ENCODE measurements at regions not wholly inside any gene's neighbourhood (a gene's known extent, or its start where the extent isn't known, plus 50 kb on each side); places are given as distances from the start of the nearest gene placed in this dataset.
"Not testable (repeated sequence)": the region's sequence is repeated elsewhere in the genome, so short reads cannot be mapped to it uniquely, and the experiment has no call there.

DNA sequence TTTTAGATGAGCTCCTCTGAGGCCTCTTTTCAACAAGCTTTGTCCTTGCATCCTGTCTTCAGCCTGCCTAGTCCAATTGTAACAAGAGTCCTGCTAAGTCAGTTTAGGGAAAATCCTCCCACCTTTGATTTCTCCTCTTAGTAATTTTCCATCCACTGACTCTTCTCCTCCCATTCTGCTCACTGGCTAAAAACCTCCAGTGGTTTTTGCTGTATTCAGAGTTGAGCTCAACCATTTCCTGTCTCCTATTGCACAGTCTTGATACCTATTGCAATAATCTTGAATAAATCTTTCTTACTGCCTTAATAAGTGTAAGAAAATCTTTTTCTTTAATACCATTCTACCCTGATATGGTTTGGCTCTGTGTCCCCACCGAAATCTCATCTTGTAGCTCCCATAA, 117.8 kb upstream of the ENPP6 start:
- DNase-seq (ENCODE audit: low read depth in 2 of 2): no peak

DNA sequence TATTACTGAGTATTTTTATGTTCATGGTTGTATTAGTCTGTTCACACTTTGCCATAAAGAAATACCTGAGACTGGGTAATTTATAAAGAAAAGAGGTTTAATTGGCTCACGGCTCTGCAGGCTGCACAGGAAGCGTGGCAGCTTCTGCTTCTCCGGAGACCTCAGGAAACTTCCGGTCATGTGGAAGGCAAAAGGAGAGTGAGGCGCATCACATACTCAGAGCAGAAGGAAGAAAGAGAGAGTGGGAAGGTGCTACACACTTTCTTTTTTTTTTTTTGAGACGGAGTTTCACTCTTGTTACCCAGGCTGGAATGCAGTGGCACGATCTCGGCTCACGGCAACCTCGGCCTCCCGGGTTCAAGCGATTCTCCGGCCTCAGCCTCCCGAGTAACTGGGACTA, 115.8 kb upstream of the ENPP6 start:
- DNase-seq (ENCODE audit: low read depth in 2 of 2): not testable (repeated sequence)

DNA sequence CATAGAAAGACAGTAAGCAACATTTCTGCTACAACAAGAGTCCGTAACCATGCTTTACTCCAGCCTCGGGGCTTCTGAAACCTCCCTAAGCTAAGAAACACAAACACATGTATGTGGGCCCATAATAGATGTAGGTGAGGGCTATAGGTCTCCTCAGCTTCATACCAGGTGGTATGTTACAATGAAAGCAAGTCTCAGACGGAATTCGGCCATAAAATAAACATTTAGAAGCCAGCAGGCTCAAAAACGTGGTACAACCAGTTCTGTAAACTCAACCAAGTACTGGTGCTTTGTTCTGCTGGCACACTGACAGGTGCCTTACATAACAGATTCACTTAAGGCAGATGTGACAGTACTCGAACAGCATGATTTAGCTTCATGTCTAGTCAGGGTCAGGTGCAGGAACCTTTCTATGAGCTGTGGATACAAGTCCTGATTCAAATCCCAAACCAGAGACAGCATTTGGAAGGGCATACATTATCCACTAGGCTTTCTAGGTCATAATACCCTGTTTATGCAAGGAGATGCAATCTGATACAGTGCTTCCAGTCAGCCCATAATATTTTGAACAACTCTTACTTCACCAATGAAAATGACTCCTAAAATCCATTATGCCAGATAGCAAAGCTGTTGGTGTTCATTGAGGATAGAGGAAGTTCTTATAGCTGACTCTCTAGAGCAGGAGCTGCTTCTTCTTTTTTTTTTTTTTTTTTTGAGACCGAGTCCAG, 113.8 kb upstream of the ENPP6 start:
- no peak for DNase-seq (ENCODE audit: low read depth in 2 of 2)

DNA sequence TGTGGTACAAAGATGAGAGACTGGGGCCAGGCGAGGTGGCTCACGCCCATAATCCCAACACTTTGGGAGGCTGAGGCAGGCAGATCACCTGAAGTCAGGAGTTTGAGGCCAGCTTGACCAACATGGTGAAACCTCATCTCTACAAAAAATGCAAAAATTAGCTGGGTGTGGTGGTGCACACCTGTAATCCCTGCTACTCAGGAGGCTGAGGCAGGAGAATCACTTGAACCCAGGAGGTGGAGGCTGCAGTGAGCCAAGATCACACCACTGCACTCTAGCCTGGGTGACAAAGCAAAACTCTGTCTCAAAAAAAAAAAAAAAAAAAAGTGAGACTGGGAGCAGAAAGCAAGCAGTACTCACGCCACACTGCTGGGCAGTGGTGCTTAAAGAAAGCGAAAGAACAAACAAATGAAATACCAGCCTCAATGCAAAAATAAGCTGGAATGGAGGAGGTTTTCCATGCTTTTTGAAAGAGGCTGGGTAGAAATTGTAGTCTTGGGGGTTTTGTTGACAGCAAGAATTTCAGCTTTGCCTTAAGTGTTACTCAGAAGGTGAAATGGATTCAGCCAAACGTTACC, 112.9 kb upstream of the ENPP6 start:
- not testable (repeated sequence) for DNase-seq (ENCODE audit: low read depth in 2 of 2)

DNA sequence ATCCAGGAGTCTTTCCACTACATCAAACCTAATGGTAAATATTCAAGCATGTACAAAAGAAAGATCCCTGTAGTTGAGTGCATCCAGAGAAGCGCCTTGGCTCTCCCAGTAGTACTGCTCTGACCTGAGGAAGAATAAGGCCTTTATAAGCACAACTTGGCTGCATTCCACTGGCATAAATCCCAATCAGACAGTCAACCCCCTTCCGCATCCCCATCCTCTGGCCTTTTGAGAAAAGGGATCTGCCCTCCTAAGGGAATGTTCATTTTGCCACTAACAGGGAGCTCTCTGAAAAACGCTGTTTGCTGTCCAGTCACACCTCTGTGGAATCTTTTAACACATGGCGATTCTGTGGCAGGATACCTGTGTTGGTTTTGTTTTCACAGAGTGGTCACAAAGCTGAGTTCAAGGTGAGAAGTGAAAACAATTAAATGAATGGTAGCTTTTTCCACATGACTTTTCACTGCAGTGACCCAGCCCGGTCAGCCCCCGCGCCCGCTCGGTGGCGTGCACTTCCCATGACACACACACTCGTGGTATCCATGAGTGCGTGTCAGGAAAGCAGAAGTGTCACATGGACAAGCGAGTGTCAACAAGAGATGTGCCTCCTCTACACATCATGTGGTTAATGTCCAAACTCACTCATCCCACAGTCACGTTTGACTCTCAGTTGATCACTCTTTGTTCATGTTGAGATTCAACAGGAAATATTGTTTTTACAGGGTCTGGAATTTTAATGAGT, 112.2 kb upstream of the ENPP6 start:
- no peak for DNase-seq (ENCODE audit: low read depth in 2 of 2)

DNA sequence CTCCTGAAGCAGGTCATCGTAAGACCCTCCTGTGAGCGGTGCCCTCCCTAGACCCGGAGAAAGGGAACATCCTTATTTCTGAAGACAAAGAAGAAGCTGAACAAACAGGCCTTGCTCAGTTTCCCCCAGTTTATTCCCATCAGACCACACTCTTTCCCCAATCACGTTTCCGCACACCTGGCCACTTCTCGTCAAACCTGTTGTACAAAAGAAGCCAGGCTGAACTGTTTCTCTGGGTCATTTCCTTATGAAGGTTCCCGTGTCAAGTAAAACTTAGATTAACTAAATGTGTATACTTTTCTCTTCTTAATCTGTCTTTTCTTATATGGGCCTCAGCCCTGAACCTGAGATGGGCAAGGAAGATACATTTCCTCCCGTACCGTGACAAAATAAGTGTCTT, 111.6 kb upstream of the ENPP6 start:
- DNase-seq (ENCODE audit: low read depth in 2 of 2): no peak

DNA sequence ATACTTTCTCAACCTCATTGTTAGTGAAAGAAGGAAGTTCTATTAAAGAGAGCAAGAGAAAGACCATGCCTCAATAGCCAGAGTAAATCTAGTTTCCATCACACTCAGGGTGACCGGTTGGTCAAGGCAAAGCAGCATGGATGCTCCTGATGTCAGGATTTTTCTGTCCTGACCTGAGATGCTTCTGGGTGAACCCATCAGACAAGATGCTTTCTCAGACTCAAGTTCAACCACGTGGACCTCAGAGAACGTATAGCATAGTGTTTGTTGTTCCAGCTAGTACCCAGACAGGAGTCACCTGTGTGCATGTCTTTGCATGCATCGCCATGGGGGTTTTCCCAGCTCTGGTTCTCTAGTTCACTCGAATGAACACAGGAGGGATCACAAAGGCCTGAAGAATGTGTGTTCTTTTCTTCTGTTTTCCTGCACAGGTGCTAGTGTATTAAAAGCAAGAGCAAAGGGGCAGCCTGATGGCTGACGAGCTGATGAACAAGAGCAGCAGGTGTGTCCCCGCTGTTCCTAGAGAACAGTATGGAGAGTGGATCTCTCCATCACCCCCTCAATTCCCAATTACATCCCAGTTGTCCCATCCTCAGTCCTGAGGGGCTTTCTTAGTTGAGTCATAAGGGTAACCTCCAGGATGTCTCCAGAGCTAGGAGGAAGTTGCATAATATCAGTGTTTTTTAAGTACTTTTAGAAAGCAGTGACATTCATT, 110.5 kb upstream of the ENPP6 start:
- no peak for DNase-seq (ENCODE audit: low read depth in 2 of 2)

DNA sequence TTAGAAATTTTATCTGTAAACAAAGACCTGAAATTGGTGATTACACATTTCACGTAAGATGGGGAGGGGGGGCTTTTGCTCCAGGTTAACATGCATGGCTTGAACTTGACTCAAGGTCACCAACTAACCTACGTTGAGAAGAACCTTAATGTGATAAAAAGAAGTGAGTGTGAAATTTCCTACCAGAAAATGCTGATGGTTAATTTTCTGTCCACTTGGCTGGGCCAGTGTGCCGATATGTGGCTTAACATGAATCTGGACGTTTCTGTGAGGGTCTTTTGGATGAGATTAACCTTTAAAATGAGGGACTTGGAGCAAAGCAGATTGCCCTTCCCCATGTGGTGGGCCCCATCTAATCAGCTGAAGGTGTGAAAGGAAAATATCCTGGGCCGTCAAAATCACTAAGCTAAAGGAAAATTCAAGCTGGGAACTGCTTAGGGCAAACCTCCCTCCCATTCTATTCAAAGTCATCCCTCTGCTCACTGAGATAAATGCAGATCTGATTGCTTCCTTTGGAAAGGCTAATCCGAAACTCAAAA, 107.3 kb upstream of the ENPP6 start:
- no peak for DNase-seq (ENCODE audit: low read depth in 2 of 2)

DNA sequence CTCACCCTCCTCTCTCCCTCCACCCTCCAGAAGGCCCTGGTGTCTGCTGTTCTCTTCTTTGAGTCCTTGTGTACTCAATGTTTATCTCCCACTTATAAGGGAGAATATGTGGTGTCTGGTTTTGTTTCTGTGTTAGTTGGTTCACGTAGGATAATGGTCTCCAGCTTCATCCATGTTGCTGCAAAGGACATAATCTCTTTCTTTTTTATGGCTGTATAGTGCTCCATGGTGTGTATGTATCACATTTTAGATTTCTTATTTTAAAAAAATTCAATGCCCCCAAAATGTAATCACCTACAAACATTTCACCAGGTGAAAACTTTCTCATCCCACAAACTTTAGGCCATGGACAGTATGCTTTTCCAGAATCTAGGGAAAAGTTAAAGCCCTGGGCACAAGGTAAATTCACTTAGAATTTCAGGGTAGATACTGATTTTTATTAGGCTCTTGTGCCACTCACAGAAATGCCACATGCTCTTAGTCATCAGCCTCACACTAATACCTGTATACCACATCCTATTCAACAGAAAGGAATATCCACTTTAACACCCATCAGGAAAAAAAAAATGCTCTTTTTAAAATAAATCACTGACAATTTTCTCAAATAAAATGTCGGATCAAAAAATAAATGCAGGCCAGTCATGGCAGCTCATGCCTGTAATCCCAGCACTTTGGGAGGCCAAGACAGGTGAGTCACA, 104.8 kb upstream of the ENPP6 start:
- DNase-seq (ENCODE audit: low read depth in 2 of 2): no peak

DNA sequence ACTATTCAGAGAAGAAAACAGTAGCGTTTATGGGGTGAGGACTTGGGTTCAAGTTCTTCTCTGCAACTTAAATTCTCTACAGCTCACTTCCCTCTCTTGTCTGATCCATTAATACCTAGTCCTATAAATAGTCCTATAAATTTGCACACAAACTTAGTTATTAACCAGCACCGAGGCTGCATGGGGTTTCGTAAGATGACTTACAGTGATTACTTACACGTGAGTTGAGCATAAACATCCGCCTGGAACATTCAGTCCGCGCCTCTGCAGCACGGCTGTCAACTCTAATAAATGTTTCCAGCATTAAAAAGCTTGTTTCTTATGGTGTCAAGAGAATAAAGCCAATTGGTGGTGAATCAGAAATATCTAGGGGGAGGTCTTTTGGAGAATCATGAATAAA, 103.0 kb upstream of the ENPP6 start:
- DNase-seq (ENCODE audit: low read depth in 2 of 2): no peak

DNA sequence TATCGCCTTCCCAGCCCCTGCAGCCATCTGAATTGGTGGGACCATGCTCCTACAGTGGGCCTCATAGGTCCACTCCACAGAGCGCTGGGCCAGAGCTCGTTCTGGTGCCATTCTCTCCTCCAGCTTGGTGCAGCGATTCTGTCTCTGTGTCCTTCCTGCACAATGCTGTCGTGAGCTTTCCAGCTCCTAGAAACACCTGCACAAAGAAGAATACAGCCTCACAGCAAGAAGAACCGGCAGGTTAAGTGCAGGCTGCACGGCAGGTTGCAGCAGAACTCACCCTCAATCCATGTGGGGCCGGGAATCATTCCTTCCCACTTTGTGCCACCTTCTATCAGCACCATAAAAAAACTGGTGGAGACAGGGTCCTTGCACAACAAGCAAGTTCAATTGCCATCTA, 101.2 kb upstream of the ENPP6 start:
- no peak for DNase-seq (ENCODE audit: low read depth in 2 of 2)

DNA sequence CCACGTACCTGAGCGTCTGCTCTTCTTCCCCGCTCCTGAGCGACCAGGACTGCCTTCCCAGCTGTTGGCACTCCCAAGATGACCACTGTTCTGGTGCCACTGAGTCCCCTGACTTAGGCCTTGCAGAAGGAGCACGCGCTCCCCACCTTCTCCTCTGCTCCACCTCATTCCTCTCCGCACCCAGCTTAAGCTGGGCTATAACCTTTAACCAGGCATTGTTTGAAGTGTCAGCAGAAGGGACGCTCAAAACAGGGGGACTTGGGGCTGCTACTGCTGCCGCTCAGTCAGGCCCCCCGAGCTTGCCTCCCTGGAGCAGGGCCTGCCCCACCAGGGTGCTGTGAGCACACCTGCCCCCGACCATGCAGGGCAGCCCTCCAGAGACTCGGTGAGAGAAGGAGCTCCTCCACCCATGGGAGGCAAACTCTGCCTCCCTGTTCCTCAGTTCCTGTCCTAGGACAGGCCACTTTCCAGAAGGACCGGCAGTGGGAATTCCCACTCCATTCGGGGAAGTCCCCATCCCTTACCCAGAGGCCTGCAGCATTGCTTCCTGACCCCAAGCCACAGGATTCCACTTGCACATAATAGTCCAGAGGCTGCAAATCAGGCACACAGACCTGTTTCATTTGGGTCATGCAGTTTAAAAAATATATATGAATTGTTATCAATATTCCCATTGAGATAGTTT, 99.7 kb upstream of the ENPP6 start:
- DNase-seq (ENCODE audit: low read depth in 2 of 2): no peak

DNA sequence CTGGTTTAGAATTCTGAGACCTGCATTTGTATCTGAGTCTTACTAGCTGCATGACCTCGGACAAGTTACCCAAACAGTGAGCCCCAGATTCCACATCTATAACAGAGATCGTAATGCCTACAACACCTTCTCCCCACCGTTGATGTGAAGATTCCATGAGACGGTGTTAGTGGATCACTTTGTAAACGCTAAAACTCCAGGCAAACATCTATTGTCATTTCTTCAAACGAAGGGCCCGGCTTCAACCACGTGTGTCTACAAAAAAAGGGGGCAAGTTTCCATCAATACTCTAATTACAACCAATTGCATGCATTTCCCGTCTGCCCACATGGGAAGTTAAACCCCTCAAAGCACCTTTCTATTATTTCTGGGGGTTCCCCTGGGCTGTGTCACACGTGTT, 99.1 kb upstream of the ENPP6 start:
- no peak for DNase-seq (ENCODE audit: low read depth in 2 of 2)

DNA sequence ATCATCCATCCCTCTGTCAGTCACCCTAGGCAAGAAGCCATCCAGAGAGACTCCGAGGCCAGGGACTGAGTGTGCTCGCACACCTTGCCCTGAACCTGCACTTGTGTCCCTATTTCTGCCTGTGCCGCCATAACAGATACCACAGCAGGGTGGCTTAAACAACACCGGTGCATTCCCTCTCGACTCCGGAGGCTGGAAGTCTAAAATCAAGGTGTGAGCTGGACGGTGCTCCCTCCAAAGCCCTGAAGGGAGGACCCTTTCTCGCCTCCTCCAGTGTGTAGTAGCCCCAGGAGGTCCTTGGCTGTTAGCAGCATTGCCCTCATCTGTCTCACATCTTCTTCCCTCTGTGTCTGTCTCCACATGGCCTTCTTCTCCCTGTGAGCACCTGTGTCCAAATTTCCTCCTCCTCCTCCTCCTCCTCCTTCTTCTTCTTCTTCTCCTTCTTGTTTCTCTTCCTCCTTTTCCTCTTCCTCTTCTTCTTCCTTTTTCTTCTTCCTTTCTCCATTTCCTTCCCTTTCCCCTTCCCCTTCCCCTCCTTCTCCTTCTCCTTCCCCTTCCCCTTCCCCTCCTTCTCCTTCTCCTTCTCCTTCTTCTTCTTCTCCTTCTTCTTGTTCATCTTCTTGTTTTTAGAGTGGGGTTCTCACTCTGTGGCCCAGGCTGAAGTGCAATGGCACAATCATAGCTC, 98.1 kb upstream of the ENPP6 start:
- no peak for DNase-seq (ENCODE audit: low read depth in 2 of 2)

DNA sequence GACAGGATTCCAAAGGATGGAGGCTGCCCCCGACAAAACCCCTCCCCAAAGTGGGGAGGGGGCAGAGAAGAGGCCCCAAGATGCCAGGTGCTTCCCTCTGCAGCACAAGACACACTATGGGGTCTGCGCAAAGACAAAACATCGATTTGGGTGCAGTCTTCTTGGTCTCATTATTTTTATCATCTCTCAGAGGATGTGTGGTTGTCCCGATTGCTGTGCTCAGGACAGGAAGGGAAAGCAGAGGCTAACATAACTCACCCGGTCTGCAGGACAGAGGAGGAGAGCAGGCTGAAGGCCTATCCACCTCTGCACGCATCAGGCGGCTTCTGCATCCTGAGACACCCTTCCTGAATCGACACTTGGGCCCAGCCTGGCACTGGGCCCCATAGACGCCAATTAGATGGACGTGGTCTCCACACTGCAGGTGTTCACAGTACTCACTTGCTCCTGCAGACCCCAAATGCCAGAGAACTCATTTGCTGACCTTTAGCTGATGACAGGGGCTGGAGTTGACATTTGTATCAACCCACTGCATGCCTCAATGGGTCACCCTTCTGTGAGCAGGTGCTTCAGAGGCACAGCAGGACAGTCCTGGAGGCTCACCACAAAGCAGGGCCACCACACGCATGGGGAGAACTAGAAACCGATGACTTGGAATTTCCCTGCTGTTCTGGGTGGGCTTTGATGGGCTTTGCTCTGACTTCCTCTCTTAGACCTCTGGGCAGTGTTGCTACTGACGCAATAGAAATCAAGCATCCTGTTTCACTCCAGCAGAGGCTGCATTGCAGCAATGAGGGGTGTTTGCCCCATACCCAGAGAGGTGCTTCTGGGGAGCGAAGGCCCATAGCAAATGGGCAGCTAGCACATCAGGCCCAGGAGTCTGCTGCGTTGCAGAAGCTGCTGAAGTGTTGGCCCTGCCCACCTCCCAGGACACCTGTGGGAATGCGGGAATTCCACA, 96.3 kb upstream of the ENPP6 start:
- DNase-seq (ENCODE audit: low read depth in 2 of 2): no peak

DNA sequence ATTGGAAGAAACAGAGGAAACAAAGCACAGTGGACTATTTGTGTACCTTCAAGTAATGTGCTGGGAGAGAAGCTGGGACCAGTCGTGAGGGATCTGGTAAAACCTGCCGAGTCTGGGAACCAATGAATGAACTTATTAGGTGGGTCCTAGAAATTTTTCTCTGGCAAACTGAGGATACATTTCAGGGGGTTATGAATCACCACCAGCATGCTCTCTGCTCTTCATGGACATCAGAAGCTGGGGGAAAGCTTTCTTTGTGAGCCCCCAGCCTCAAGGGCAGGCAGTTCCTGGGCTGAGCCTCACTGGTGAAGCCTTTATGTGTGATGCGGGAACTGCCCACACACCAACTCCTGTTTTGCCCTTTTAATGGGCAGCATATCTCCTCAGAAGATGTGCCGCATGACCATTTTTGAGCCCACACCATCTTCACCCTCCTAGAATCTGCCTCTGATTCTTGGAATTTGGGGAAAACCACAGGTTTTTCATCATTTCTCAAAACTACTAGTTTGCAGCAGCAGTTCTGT, 95.4 kb upstream of the ENPP6 start:
- no peak for DNase-seq (ENCODE audit: low read depth in 2 of 2)

DNA sequence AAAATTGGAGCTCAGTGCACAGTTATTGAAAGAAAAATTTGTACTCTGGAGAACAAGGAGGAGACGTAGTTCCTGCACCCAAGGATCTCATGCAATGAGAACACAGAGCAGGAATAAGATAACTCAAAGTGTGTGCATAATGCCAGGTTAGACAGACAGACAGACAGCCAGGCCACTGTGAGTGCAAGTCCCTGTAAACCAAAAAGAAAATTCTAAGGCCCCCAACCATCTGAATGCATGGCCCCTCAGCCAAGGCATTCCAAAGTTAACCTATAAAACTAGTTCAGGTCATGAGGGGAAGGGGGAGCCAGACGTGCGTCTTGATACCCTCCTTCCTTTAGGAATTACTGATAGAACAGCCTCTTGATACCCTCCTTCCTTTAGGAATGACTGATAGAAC, 94.5 kb upstream of the ENPP6 start:
- no peak for DNase-seq (ENCODE audit: low read depth in 2 of 2)

DNA sequence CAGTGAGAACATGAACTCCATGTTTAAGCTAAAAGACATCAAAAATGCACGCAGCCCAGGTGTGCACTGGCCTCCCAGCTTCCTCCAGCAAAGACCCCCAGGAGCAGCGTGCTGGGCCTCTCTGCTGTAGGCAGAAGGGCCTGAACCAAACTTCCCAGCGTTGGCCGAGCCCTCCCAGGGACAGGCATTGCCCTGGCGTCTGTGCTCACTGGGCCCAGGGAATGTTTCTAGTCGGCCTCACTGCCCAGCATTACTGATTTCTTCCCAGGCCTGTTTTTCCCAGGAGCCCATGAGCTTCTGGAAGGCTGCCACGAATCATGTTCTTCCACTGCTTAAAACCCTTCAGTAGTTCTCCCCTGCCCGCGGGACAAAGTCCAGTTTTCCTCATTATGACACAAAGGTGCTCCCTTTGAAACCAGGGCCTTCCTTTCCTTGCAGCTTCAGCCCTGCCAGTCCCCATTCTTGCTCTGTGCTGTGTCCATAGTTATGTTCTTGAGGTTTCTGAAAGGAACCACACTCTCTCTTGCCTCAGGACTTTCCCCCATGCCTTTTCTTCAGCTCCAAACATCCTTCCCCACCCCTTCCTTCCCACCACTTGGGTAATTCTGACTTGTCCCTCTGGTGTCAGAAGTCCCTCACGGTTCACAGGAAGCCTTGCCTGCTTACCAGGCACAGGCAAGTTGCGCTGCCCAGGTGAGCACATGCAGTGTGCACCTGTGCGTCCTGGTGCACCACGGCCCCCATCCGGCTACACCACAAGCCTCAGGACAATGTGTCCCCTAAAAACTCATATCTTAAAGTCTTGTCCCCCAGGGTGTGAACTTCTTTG, 93.4 kb upstream of the ENPP6 start:
- DNase-seq (ENCODE audit: low read depth in 2 of 2): no peak

All from stimulated activated CD4-positive, alpha-beta T cell treated with anti-CD3 and anti-CD28 coated beads, Interleukin-12 subunit alpha, Interleukin-12 subunit beta, amount 100 ng/mL, for 24 hours (primary cell).